ENCODE measurements at regions not wholly inside any gene's neighbourhood (a gene's known extent, or its start where the extent isn't known, plus 50 kb on each side); places are given as distances from the start of the nearest gene placed in this dataset.

GRCh38 chr4:159555873-159556272 is 453.0 kb downstream of the RAPGEF2 start (continued):
- no peak for TF ChIP-seq CHD7 (IDR thresholded peaks at IDR 0.05; ENCODE audit: insufficient replicate concordance, low read length)
- no peak for TF ChIP-seq TAF7 (optimal IDR thresholded peaks at IDR 0.05; ENCODE audit: borderline replicate concordance, low read depth, low read length)
- TF ChIP-seq KDM5A (IDR thresholded peaks at IDR 0.05; ENCODE audit: low read length), result no peak
- TF ChIP-seq RAD21 (IDR thresholded peaks at IDR 0.05 in 1 of 2, conservative IDR thresholded peaks at IDR 0.05 in 1 of 2; ENCODE audit: low read depth in 2 of 2, low read length in 2 of 2), result no peak
- TF ChIP-seq EGR1 (IDR thresholded peaks at IDR 0.05; ENCODE audit: borderline replicate concordance, low read depth, low read length), result no peak
- TF ChIP-seq RXRA (IDR thresholded peaks at IDR 0.05; ENCODE audit: insufficient read depth, low read depth, low read length), result no peak
- TF ChIP-seq POLR2A (IDR thresholded peaks at IDR 0.05; ENCODE audit: control extremely low read depth in 1 of 2, low read depth in 2 of 2, low read length in 2 of 2), result no peak
- TF ChIP-seq RFX5 (IDR thresholded peaks at IDR 0.05; ENCODE audit: borderline replicate concordance, low read depth, low read length), result no peak
- TF ChIP-seq JUN (IDR thresholded peaks at IDR 0.05; ENCODE audit: low read depth, low read length), result no peak
- TF ChIP-seq BRCA1 (IDR thresholded peaks at IDR 0.05; ENCODE audit: low read depth, low read length), result no peak

Measured in H1 (cell line).